ENCODE measurements at regions not wholly inside any gene's neighbourhood (a gene's known extent, or its start where the extent isn't known, plus 50 kb on each side); places are given as distances from the start of the nearest gene placed in this dataset.

DNA sequence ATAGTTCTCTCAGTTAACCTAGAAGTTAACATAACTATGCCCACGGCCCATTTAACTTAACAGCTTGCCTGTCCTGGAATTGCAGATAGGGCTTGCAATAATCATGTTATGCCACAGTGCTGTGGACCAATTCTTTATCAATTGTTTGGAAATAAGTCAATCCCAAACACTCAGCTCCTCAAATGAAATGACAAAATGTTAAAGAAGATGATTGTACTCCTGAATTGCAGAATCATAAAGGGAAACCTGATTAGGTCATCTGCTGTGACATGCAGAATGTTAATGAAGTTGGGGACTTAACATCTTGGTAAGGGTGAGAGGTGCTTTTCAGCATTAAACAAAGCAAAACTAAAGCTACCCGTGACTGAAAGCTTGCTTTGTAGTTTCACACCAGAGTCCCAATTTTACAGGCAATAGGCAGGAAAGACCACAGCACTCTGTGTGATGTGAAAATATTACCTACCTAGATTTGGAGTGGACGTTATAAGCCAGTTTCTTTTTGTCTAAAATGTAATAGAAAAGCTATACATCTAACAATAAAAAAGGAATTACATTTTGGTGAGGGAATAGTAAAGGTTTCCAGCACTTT lies 364.0 kb downstream of the GPD2 start:
- TF ChIP-seq CTCF (IDR thresholded peaks at IDR 0.05; ENCODE audit: low read depth, low read length, missing control alignments) = no peak
- no peak overlapping the region for H3K4me3 ChIP-seq (replicated peaks; ENCODE audit: low read depth, low read length)
- no peak for DNase-seq (ENCODE audit: extremely low read depth, low read depth)

- DNase-seq (ENCODE audit: extremely low read depth, low read depth) = no peak
- H3K4me3 ChIP-seq (replicated peaks; ENCODE audit: low read depth, low read length) = no peak overlapping the region
- no peak for TF ChIP-seq CTCF (IDR thresholded peaks at IDR 0.05; ENCODE audit: low read depth, low read length, missing control alignments)
Measured at GRCh38 chr2:156800781-156801361, 364.7 kb downstream of the GPD2 start.

GRCh38 chr2:156803243-156803642 lies 367.1 kb downstream of the GPD2 start:
- no peak overlapping the region for H3K4me3 ChIP-seq (replicated peaks; ENCODE audit: low read depth, low read length)
- no peak for DNase-seq (ENCODE audit: extremely low read depth, low read depth)
- no peak for TF ChIP-seq CTCF (IDR thresholded peaks at IDR 0.05; ENCODE audit: low read depth, low read length, missing control alignments)

GRCh38 chr2:156803967-156804366 lies 367.8 kb downstream of the GPD2 start:
- no peak for TF ChIP-seq CTCF (IDR thresholded peaks at IDR 0.05; ENCODE audit: low read depth, low read length, missing control alignments)
- no peak for DNase-seq (ENCODE audit: extremely low read depth, low read depth)
- no peak overlapping the region for H3K4me3 ChIP-seq (replicated peaks; ENCODE audit: low read depth, low read length)

- H3K4me3 ChIP-seq (replicated peaks; ENCODE audit: low read depth, low read length) = no peak overlapping the region
- no peak for TF ChIP-seq CTCF (IDR thresholded peaks at IDR 0.05; ENCODE audit: low read depth, low read length, missing control alignments)
- DNase-seq (ENCODE audit: extremely low read depth, low read depth) = no peak
Measured at GRCh38 chr2:156810094-156810493, 373.9 kb downstream of the GPD2 start.

GRCh38 chr2:156812496-156812895 lies 376.3 kb downstream of the GPD2 start:
- no peak overlapping the region for H3K4me3 ChIP-seq (replicated peaks; ENCODE audit: low read depth, low read length)
- no peak for TF ChIP-seq CTCF (IDR thresholded peaks at IDR 0.05; ENCODE audit: low read depth, low read length, missing control alignments)
- no peak for DNase-seq (ENCODE audit: extremely low read depth, low read depth)

DNA sequence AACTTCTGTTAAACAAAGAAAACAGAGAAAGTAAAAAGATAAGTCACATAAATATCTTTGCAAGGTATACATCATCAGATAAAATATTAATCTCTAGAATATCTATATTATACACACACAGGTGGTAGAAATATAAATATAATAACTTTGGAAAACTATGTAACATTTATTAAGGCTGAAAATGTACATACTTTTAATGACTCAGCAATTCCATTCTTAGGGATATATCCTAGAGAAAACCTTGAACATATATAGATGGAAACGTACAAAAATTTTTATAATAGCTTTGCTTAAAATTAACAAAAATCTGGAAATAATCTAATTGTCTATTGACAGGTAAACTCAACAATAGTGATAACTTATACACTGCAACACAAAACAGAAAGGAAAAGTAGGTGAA lies 381.3 kb downstream of the GPD2 start:
- no peak for DNase-seq (ENCODE audit: extremely low read depth, low read depth)
- no peak for TF ChIP-seq CTCF (IDR thresholded peaks at IDR 0.05; ENCODE audit: low read depth, low read length, missing control alignments)
- H3K4me3 ChIP-seq (replicated peaks; ENCODE audit: low read depth, low read length) = no peak overlapping the region

Data from HFF-Myc (cell line).